GM21447 (cell line): ENCODE measurements at regions not wholly inside any gene's neighbourhood (a gene's known extent, or its start where the extent isn't known, plus 50 kb on each side); places are given as distances from the start of the nearest gene placed in this dataset.

Experiments
- ATAC-seq: cut with Tn5 transposase; IDR thresholded peaks from one replicate; pipeline ENCODE4 v1.9.1; 2021; ENCODE audit not compliant: unreplicated experiment

DNA sequence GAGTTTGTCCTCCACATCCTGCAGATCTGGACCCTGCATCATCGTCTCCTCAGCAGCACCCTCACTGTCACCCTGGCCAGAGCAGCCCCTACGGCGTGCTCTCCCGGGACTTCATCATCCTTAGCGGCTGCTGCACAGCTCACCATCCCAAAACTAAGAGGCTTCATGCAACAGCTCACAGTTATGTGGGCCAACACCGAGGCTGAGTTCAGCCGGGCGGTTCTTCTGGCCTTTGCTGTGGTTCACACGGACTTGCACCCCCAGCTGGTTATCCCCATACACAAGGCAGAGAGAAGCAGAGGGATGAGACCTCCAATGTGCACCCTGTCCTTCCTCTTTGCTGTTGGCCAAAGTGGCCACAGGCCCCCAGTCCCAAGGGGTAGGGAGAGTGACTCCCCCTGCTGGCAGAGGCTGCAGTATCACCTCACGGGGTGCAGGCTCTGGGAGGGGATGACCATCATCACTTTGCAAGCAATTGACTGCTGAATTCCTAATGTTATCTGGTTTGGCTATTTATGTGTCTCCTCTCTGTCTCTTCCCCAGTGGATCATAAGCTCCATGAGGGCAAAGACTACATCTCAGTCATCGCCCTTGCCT is 276.8 kb downstream of the BRD1 start:
- ATAC-seq: no peak

DNA sequence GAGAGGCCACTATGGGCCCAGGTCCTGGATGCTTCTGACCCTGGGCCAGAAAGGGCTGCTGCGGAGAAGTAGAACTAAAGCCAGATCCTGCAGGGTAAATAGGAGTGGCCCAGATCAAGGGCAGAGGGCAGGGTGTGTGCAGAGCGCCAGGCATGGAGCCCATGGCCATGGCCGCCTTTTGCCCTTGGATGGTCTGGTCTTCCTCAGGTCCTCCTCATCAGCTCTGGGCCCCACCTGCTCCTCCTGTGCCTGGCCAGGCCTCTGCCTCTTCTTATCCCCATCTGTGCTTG is 277.6 kb downstream of the BRD1 start:
- no peak for ATAC-seq

DNA sequence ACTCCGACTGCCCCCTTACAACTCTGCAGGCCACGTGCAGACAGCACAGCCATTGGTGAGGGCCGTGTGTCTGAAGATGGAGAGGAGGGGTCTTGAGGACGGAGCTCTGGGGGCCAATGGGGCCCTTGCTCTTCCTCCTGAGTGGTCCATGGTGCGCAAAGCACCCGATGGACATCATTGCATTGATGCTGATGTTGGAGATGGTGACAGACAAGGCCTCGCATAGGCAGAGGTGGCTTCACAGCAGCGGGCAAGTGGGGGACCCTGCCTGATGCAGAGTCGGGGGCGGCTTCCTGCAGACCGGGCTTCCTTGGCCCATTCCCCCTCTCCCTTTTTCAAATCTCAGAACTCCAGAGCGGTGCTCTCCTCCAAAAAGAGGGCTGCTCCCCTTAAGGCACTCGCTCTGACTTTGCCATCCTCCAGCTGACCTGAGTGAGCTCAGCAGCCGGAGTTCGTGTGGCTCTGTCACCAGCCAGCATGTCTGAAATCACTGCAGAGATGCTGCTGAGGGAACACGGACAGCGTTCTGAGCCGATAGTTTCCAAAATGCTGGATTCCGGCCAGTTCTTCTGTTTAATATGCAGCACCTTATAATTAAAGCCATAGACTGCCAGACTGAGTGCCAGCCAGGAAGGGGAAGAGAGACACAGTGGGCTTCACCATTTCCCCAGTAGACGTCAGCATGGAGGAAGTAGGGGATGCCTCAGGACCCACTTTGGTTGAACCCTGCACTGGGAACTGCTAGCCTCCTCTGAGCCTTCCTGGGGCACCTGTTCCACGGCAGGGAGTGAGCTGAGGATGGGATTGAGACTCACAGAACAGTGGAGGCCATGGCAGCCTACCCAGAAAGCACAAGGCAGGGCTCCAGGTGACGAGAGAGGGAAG is 278.2 kb downstream of the BRD1 start:
- ATAC-seq: no peak

DNA sequence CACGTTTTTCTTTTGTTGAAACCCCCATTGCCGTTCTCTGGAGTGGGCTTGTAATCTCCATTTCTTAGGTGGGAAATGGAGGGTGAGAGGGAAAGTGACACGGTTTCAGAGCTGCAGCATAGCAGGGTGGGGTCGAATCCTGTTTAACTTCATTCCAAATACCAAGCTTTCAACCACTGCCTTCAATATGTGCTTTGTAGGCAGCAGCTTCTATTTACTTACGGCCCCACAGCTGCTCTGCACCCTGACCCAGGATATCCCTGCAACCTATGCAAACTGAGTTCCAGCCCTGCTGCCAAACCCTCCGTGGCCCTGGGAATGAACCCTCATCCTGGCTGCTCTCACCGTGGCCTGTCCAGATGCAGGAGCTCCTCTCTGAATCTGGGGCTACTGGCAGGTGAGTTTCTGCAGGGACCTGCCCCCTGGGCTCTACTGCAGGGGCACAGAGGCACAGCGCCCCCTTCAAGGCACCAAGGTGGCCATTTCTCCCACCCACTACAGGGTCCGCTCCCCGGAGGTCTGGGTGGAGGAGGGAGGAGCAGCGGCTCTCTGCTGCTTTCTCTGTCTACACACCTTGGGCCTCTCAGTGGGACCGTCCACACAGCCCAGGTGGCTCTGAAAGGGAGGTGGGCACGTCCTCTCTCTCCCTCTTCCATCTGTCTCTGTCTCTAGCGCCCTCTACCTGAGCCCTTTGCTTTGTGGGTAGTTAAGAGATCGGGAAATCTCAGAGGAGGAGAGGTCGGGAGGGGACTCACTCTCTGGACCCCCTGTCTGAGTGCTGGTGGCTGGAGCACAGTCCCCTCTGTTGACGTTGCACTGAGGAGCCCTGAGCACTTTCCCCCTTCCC is 279.1 kb downstream of the BRD1 start:
- ATAC-seq: no peak

DNA sequence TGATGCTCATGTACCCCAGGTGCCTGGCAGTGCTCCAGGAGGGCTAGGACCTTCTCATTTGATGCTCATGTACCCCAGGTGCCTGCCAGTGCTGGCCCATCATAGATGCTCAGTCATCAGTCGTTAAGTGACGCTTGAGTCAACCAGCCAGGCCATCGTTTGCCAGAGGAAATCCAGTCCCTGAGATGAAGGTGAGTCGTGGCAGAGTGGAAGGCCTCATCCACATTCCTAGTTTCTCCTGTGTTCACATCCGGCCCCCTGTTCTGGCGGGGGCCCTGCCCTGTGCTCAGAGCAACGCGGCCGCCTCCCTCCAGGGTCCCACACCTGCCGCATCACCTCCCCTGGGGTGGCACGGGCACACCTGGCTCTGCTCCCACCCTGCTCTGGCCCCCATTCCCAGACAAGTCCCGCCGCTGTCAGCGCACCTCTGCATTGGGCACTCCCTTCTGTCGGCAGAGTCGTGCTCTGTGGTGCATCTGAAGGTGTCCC is 279.9 kb downstream of the BRD1 start:
- no peak for ATAC-seq

DNA sequence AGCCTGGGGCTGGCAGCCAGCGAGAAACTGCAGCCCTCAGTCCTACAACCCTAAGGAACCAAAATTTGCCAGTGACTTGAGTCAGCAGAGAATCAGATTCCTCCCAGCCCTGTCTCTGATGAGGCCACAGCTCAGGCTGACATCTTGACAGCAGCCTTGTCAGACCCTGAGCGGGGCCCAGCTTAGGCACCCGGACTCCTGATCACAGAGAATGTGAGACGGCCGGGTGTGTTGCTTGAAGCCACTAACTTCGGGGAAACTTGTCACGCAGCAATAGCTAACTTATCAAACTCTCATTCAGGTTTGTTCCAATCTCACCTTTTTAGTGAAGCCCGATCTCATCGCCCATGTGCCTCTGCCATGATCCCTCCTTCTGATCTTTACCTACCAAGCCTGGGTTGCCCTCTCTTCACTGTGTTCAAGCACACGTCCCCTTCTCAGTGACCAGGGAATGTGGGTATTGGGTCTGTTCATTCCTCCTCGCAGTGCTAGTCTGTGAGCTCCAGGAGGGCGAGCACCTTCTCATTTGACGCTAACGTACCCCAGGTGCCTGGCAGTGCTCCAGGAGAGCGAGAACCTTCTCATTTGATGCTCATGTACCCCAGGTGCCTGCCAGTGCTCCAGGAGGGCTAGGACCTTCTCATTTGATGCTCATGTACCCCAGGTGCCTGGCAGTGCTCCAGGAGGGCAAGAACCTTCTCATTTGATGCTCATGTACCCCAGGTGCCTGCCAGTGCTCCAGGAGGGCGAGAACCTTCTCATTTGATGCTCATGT is 280.7 kb downstream of the BRD1 start:
- ATAC-seq: no peak

DNA sequence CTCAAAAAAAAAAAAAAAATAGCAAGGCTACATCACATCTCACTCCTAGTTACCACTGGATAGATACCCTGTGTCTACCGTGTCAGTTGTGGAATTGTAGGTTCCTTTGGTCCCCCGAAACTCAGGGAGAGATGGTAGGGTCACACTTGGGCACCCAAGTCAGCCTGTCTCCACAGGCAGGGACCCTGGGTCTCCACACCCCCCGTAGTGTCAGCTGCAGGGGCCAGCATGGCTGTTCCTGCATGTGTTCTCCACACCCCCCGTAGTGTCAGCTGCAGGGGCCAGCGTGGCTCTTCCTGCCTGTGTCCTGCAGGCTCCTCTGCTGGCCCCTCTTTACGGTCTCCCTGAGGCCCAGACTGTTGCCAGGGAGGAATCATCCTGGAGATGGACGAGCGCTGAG is 282.1 kb downstream of the BRD1 start:
- ATAC-seq: no peak

DNA sequence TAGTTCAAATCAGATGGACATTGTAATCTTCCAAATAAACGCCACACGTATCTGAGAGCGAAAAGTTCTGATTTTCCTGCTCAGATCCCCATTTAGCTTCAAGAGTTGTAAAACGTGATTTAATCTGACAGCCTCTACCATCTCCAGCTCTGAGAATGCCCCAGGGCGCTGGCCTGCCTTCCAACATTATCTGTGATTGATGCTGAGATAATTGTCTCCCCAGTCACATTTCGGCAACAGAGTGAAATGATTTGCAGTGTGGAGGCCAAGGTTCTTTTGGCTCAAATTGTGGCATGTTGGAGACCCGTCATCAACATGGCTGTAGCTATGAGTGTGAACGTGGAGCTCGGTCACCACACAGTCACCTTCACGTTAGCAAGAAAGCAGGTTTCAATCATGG is 283.4 kb downstream of the BRD1 start:
- no peak for ATAC-seq

DNA sequence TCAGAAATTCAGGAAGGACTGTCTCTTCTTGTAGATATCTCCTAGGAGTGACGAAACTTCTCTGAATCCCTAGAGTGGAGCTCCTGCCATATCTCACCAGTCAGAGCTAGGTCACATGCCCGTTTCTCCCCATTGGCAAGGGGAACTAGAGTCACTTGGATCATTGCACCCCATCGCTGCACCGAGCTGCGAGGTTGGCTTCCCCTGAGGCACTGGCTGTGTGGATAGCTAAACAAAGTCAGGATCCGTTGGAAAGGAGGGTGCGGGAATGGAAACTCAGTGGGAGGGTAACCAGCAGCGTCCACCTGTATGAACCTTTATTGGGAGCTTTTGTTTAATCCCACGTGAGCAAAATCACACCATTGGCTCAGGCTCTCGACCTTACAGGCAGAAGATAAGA is 283.8 kb downstream of the BRD1 start:
- no peak for ATAC-seq

DNA sequence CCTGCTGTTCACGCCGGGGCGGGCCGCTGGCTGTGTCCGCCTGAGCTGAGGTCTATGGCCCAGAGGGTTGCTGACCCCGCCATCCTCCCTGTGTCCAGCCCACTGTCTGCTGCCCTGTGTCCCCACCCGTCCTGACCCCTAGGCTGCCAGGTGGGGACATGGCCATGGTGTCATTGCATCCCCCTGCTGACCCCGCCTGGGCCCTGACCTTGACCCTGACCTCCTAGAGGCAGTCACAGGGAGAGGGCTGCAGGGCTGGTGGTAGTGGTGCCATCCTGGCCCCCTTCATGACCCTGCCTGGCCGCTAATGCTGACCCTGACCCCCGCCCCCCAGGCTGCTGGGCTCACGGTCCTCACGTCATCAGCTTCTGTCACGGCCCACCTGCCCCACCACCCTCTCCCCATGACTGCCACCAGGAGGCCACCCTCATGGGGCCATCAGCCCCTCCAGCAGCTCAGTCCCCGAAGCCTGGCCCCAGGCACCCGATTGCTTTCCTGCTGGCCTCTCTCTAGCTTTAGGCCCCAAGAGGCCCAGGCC is 285.9 kb downstream of the BRD1 start:
- ATAC-seq: no peak

DNA sequence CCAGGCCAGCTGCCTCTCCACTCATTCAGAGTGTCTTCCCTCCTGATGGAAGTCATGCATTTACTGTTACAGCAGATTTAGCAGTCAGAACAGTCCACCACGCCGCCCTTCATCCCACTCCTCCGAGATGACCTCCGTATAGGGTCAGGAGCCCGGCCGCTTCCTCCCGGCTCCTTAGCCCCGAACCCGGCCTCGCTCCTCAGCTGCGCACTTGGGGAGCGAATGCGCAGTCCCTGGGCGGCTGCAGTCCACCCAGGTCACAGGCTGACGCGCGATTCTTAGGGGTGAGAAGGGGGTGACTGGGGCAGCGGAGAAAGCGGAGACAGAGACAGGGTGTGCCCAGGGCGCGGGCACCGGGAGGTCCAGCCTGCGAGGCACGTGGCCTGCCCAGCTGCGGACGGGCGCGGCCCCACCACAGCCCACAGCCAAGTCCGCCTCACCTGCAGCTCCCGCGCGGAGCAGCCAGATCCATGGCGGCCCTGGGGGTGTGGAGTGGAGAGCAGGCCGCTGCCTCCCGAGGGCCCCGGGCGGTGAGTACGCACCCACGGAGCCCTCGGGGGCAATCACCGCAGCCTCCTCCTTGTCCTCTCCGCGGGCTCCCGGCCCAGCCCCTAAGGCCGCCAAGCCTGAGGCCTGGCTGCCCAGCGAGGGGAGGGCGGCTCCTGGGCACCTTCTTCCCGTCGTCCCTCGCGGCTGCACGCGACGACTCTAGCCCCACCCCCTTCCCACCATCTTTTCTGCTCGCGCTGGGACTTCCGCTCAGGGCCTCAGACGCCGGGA is 286.6 kb downstream of the BRD1 start:
- no peak for ATAC-seq

DNA sequence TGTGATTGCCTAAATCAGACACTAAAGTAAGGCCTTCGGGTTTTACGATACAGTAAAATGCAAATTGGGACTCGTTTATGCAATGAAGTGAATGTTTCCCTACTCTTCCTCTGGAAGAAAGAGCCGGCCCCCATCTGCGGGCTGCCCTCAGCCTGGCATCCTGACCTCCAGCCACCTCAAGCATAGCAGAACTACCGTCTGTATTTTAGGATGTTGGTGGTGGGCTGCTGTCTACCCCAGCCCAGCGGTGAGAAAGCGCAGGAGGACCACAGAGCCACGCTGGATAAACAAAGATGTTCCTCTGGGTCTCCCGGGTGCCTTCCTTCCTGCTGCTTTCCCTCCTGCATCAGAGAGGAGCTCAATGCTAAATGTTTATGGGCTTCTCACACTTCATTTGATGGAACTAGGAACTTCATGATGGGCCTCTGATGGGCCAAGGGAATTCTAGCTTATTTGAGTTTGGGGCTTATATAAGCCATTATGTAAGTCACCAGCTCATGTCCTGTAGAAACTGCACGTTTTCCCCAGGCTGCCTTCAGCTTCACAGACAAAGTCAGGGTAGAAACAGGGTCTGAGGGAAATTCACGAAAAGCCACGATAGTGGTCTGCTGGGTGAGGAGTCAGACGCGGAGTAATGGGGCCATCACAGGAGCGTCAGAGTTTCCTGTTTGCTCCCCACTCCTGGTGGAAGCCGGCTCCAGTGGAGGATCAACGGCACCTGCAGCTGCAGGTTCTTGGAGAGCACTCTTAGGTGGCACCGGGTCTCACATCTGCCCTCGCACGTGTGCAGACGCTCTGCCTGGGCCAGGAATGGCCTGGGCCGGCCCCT is 287.4 kb downstream of the BRD1 start:
- no peak for ATAC-seq

DNA sequence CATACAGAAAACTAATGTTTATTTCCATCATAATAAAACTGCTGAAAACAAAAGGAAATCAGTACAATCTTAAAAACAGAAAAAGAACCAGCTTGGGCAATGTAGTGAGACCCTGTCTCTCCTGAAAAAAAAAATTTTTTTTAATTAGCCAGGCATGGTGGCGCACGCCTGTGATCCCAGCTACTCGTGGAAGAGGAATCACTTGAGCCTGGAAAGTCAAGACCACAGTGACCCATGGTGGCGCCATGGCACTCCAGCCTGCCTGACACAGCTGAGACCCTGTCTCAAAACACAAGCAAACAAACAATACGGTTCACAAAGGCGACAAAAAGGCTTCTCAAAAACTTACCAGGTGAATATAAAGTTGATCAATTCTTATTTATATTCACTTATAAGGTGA is 289.7 kb downstream of the BRD1 start:
- ATAC-seq: no peak

DNA sequence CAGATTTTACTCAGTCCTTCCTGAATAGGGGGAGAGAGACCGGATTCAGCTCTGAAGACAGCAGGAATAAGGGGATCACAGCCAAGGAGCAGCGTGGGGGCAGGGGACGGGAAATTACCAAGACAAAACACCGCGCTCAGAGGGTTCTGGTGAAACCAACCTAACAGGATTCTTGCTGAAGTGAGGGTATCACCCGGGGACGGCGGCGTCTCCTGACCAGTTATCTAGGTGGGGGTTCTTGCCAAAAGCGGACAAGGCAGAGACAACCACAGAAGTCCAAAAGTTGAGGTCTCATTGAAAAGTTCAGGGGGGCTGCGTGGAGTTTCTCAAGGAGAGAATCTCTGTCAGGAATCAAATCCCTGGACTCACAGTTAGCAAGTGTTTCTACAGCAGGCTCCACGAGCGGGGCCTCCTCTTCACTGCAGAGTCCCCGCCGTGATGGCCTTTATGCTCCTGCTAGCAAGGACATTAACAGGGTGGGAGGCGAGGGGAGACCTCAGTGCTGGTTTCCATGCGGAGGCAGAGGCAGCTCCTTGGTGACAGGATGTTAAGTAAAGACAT is 291.0 kb downstream of the BRD1 start:
- no peak for ATAC-seq

DNA sequence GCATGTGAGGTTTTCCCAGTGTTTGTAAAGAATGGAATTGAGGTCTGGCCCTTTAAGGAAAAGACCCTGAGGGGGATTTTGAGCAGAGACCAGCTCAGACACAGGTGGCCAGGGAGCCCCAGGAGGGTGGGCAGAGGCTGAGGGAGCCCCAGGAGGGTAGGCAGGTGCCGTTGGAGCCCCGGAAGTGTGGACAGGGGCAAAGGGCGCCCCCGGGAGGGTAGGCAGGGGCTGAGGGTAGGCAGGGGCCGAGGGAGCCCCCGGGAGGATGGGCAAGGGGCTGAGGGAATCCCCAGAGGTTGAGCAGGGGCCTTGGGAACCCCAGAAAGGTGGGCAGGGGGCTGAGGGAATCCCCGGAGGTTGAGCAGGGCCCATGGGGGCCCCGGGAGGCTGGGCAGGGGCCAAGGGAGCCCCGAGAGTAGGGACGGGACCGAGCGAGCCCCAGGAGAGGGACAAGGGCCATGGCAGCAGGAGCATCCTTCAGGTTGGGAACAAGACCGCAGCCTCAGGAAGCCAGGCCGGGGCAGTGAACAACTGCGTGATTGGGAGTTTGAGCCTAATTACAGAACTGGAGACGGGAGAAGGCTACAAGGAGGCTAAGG is 292.0 kb downstream of the BRD1 start:
- no peak for ATAC-seq

DNA sequence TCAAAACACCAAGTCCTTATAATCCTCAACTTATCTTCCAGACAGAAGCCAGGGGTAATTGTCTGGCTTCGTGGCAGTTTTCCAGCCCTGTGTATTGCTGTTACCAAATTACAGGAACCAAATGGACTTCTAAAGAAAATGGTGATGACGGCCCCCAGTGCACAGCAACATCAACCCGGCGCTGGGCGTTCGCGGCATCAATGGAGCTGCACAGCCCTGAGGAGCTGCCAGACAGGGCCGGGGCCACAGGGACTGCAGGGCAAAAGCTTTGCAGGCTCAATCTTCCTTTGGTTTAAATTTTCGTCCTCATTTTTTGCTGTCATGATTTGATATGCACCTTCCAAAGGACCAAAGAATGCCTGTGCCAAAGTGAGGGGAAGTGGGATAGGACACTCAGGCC is 292.5 kb downstream of the BRD1 start:
- no peak for ATAC-seq

DNA sequence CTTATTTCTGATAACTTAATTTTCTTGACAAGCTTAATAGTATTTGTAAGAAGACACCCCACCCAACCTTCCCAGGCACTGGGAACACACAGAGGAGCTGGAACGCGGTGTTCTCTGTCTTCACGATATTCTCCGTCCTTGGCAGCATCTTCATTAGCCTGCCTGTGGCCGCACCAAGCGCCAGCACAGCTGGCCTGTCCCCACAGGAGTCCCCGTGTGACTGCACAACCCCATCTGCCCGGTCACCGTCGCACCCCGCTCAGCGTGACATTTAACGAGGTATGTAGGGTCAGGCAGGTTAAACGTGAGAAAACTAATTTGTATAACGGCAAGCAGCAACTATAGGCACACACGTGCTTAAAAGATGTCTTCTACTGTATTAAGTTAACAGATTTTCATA is 293.3 kb downstream of the BRD1 start:
- ATAC-seq: no peak

DNA sequence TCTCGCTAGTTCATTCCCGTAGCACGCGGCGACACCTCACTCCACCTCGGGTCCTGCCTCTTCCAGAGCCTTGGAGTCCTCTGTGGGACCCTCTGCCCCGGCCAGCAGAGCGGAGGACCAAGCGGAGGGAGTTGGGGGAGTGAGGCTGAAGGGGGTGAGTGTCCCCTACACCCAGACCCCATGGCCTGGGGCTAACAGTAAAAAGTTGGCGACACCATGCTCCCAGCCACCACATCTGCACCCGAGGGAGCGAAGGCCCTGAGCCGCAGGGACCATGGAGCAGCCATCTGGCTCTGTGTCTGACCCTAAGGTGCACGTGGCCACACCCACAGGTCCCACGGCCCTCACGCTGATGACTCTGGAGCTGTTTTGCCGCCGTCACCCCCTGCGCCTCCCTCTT is 293.8 kb downstream of the BRD1 start:
- ATAC-seq: no peak
